Pons (tissue), 1 donor: ENCODE measurements at regions not wholly inside any gene's neighbourhood (a gene's known extent, or its start where the extent isn't known, plus 50 kb on each side); places are given as distances from the start of the nearest gene placed in this dataset.

Experiments used
- DNase-seq: peaks from one replicate; pipeline ENCODE4 v3.0.0-alpha.2; 2016; ENCODE audit warnings: low spot score

DNA sequence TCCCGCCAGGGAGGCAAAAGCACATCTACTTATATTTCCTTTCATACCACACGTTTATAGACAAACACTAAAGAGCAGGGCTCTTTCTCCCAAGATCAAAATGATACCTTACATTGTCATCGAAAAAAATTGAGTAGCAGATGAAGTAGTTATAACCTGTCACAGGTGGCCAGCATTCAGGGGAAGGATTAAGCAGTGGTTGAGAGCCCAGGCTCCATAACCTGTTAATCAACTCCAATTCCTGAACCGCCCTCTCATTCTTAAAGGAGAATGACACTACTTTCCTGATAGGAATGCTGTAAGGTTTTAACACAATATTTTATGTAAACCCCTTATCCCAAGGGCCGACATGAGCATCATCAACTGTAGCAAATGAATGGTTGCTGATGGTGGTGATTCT, 268.9 kb upstream of the KCNIP4 start:
- no peak for DNase-seq

DNA sequence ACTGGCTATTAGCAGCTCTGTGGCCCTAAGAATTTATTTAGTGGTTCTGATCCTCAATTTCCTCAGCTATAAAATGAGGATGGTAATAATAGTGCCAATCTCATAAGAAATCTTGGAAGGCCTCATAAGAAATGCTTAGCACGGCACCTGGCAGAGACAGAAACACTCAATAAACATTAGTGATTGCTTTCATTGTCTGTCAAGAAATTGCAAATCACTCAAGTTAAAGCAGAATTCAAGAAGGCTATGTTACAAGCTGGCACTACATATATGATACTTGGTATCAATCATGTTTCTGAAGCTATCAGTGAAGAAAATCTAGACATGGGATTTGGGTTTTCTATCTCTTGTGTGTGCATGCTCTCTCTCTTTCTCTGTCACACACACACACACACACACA, 267.7 kb upstream of the KCNIP4 start:
- DNase-seq = no peak

DNA sequence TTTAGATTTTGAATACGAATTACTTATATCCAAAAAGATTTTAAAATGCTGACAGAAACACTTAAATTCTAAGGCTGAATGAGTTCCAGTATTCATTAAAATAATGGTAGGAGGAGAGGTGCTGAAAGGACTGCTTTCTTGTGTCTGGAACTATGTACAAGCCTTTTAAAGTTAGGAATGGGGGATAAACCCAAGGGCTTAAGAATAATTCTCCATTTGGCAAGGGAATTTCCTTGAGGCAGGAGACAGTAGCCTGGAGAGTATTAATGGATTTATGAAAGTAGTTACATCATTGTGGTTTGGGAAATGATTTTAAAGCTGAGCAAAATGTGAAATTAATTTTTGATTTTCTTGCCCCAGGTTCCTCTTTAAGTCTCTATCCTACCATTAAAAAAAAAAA, 266.5 kb upstream of the KCNIP4 start:
- no peak for DNase-seq

DNA sequence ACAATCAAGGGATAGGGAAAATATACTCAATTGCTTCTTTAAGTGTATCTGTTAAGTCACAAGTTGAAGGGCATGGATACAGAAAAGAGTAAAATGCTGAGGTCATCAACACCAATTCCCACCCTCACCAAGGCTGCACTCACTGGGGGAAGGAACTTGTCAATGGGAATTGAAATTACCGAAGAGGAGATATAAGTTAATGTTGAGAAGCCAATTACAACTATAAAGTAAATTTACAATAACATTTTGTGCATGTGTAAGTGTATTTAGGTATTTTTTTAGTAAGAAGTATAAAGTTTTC, 255.1 kb upstream of the KCNIP4 start:
- no peak for DNase-seq

DNA sequence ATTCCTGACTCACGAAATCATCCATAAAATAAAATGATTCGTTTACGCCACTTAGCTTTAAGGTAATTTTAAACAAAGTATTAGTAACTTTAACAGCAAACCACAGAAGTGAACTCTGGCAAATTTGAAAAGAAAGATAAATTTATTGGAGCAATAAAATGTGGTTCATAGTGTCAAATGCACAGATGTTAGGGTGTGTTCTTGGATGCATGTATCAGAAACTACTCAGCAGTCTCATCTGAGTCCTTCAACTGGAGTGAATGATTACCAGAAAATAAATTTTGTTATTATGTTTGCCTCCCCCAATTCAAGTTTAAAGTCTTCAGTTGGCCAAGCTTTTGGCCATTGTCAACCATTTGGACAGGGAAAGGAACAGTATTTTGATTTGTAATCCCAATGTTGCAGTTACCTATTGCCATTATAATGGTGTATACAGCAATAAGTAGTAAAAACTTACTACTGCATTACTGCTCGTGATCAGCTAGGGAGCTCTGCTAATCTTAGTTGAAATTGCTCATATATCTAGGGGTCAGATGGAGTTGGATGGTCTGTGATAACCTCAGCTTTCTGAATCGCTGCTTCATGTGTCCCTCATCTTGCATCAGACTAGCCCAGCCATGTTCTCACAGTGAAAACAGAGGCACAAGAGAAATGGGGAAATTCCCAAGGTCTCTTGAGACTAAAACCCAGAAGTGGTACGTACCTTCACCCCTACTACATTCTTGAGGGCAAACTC, 254.6 kb upstream of the KCNIP4 start:
- DNase-seq = no peak

DNA sequence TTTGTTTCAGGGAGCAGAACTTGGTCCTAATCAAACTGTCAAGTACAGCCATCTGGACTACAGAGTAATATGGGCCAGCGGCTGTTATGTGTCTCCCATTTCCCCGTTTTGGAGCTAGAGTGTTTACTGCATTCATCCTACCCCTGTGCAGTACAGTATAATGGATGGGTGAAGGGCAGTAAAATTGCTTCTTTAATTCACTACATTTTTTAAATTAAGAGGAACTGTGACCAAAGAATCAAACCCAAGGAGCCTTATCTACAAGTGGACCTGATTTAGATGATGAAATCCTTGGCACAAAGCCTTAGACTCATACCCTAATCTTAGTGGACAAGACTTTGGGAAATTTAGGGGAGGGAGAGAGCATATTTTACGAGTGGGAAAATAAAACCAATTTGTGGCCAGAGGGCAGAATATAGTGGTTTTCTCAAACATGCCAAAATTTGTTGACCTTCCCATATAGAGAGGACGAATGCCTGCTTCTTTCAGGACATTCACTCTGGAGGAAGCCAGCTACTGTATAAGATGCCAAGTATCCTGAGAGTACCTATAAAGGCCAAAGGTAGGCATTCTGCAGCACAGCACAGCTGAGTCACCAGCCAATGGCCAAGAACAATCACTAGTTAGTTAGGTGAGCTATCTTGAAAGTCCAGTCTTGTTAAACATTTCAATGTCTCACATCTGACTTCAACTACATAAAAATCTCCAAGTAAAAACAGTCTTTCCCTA, 253.8 kb upstream of the KCNIP4 start:
- no peak for DNase-seq

DNA sequence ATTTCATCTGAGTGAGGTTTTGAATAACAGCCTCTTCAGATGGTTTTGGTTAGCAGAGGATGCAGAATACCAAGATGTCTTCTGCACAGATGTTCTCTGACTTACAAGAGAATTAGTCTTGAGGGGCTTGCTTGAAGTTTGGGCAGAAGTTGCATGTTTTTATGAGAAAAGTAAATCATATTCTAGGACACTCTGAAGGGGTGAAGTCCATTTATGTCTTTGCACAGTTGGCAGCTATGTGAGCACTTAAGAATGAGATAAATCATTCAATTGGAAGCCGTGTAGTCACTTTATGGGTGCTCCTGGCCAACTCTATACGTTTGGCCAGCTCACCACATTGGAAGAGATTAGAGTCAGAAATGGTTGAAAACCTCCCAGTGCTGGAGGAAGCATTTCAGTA, 252.7 kb upstream of the KCNIP4 start:
- no peak for DNase-seq

DNA sequence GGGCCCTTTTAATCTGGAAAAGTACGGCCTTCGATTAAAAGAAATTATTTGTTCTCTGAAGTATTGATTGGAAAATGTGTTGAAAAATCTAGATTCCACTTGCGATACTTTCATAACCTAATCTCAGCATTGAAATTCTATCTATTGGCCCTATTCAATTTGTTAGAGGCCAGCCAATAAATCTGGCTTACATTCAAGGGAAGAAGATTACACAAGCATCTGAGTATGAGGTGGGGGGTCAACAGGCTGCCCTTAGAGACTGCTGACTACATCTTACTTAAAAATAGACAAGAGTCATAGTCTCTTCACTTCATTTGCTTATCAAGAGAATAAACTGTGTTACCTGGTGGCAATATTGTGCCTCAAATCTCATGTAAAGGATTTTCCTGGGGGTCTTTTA, 248.0 kb upstream of the KCNIP4 start:
- DNase-seq = no peak

DNA sequence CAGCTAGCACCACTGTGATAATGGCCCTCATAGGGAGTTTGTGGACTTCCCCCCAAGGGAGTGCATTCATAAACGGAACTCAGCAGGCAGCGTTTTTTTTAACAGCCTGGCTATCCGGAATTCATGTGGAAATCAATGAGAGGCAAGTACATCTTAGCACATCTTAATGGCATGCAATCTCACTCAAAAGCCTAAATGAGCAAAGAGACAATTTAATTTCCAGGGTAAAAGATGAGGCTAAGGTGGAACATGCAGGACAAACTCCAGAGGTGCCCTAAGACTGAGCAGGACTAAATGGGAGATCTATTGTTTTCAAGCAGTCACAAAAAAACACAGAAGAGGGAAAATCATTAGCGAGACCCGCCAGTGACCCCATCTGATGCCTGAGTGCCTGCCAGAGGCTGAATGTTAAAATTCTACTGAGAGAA, 243.5 kb upstream of the KCNIP4 start:
- DNase-seq = no peak

DNA sequence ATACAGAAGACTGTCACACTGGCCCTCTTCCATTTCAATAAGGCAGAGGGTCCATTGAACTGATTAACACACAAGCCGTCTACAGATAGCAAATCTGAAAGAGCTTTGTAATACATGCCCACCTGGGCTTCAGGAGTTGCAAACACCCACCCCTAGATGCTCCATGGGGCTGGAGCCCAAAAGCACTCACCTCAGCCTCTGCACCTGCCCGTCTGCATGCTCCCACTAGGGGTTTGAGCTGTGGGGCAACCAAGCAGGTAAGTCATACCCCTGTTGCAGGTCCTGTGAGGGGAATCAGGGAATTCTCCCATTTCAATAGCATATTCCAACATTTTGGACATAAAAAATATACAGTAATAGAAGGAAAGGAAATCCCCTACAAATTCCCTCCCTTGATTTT, 243.0 kb upstream of the KCNIP4 start:
- no peak for DNase-seq

DNA sequence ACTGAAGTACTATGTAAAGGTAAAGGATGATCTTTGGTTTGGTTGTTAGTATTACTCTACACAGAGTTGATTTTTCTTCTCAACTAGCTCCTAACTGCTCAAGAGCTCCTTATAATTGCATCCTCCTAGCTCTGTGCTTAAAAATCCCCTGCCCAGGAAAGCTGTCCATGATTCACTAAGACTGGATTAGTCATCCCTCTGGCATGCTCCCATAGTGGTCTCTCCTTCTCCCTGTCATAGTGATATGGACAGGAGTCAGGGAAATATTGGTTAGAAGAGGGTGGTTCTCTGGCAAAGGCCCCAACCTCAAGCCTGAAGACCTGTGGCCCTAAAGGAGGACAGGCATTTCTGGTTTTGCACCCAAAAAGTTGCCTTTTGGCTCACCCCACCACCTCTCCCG, 242.3 kb upstream of the KCNIP4 start:
- no peak for DNase-seq

DNA sequence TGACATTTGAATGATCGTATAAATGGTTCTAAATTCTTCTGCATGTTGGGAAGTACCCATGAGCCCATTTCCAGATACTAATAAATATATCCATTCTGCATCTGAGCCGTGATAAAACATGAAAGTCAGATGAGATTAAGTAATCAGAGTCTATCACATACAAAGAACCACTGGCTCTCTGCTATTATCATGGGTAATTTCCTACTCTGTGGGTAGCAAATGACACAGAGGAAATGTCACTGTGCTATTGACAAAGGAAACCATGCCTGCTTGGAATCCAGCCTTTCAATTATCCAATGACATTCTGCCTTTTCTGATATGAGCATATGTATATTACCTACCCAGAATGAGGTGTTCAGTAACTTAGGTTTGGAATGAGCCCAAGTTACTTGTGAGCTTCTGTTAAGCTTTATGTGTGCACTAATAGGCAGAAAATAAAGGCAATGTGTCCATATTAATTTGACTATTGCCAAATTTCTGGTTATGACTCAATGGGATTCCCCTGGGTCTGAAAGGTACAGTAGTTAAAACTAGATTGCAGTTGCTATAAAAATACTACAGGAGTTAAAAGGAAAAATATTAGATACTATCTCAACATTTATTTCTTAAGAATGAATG, 238.7 kb upstream of the KCNIP4 start:
- no peak for DNase-seq

DNA sequence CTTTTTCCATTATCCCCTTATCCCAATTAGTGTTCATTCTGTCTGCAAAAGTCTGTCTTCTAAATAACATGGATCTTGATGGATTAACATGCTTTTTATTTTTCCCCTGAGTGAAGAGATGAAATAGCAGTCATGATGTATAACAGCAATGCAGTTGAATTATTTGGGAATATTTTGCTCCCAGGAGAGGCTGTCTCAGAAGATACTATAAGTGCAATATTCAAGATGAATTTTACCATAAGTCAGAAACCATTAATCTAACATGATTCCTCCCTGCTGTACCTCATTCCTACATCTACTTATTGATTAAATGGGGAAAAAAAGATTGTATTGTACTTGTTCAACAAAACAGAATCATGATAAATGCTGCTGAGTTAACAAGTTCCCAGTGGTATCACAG, 233.2 kb upstream of the KCNIP4 start:
- no peak for DNase-seq

DNA sequence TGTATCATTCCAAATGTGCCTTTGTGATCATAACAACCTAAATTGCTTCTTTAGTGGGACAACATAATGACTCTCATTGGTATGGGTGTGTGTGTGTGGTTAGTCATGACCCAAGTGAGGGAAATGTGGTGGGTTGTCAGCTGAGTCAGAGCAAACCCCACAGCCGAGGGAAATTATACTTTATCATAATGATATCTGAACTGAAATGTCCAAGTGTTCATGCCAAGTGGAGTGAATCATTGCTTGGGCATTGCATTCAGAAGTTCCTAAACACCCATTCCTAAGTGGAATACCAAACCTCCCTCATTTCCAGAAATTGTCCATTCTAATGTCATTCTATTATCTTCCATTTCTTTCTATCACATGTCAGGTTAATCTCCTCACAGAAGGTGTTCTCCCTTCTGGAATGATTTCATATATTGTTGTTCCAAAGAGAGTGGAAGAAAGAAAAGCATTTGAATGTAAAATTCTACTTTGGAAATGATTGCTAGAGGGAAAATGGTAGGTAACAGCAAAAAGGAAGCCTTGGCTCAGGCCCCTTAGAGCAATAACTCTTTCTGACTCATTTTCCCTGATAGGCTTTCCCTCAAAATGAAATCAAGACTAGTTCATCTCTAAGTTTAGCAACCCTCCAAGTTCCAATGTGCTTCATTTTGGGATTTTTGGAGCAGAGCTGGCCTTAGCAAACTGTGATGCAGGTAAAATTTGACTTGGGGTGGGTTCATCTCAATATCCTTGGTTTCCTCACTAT, 230.7 kb upstream of the KCNIP4 start:
- no peak for DNase-seq

DNA sequence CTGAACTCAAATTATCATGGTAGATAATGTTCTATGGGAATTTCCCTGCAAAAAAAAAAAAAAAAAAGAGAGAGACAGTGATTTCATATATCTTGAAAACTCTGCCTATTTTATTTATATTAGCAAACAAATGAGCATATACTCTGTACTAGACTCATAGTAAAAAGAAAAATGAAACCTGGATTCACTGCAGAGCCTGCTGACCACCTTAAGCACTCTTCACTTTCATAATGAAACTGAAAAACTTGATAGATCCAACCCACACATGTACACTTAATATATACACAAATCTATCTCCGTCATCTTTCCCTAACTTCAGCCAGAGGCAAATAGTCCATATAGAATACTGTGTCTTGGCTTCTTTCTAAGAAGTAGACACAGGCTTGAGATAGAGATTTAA, 226.1 kb upstream of the KCNIP4 start:
- DNase-seq = no peak

DNA sequence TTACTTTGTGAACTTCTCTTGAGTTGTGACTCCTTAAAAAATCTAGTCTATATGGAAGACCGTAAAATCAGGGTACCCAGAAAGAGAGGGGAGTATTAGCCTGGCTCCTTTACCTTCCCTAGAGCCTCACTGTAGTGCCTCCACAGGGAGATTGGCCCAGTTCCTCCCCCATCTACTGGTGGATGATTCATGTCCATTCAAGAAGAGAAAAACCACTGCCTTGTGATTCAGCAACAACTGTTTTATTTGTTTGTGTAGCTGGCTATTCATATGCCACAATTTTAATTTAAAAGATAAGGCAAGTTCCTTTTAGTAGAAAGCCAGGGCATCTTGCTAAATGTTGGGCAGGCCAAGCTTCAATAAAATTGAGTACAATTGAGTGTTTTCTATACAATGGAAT, 221.8 kb upstream of the KCNIP4 start:
- DNase-seq = no peak

DNA sequence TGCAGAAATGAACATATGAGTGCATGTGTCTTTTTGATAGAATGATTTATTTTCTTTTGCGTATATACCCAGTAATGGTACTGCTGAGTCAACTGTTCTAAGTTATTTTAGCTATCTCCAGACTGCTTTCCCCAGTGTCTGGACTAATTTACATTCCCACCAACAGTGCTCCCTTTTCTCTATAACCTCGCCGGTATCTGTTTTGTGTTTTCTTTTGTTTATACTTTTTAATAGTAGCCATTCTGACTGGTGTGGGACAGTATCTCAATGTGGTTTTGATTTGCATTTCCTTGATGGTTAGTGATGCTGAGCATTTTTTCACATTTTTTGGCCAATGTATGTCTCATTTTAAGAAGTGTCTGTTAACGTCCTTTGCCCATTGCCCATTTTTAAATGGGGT, 218.6 kb upstream of the KCNIP4 start:
- DNase-seq = no peak

DNA sequence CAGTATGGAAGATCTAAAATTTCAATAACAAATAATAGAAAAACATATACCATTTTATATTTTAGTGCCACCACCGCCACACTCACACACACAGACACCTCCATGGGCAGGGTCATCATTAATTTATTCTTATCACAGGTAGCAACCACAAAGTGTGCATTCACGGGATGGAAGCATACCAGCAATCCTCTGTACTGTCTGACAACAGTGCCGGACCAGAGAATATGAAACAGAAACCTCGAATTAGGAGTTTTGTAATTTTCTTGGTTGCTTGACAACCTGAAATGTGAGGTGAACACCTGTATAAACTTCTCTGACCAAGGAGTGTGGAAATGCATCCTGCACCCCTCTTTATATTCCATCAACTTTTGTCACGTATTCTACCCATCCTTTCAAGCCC, 213.9 kb upstream of the KCNIP4 start:
- DNase-seq = no peak

DNA sequence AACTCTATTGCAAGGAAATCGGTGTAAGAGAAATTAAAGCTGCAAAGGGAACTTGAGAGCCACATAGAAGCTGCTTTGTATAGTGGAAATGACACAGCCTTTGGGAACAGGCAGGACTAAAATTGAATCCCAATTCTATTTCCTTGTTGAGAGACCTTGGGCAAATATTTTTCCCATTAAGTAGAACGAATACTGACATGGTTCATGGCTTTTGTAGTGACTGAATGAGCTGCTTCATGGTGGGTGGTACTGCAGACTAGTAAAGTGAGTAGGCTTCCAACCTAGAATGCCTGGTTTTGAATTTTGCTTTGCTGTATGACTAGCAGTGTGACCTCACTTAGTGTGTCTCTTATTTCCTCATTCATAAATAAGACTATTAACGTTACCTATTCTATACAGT, 182.2 kb upstream of the KCNIP4 start:
- no peak for DNase-seq

DNA sequence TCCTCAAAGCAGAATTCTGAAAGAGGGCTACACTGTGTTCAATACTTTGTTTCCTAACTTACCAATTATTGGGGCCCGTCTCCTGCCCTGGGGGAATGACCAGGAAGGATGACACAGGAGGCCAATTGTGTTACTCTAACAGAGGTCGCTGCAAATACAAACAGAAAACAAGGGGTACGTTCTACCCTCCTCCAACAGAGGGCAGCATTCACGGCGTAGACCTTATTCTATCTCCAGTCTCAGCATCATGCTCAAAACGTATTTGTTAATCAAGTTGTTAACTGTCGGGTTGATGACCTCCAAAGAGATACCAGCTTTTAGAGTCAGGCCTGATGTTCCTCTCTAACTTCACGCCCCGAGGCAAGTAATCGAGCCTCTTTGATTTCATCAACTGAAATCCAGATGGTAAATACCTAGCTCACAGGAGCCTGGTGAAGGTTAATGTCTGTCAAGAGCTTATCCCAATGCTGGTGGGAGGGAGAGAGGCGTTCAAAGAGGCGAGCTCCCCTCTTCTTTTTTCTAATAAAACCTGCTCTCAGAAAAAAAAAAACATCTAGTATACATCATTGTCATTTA, 181.0 kb upstream of the KCNIP4 start:
- DNase-seq = no peak

DNA sequence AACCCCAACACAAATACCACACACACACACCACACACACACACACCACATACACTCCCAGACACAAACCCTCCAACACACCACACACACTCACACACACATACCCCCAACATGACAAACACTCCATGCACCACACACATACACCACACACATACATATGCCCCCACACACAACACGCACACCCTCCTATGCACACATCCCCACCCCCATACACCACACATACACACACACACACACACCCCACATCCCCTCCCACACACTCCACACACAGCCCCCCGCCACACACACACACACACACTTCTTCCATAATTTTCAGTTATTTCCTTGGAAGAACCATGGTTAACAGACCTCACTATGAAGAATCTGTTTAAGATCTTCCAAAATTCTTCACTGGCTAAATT, 173.5 kb upstream of the KCNIP4 start:
- no peak for DNase-seq

DNA sequence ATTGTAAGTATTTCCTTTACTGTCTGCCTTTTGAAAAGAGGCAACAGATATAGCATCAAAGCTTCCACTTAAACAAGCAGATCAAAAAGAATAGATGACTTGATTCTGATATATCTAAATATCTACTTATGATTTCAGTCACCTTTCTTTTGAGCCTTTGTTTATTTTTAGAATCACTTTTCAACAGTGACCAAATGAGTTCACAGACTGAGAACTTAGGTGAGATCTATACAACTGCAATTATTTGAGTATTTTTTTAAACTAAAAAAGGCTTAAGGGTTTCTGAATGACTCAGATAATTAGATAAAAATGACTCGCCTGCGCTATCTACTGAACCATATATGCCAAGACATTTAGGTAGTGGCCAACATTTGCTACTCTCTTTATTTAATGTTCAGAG, 166.7 kb upstream of the KCNIP4 start:
- no peak for DNase-seq

DNA sequence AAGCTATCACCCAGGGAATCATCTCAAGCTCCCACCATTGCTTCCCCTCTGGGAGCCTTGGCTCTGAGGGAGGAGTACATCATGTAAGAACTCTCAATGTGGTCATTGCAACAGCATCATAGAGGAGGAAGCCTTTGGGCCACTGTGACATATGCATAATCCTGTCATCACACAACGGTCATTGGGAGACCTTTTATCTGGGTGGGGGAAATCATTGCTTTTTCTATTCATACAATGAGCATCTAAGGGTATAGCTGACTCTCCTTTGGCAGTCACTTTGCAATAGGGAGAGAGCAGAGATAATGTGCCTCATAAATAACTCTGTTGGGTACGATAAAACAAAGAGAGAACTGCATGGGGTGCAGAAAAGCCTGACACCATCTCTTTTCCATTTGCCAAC, 155.2 kb upstream of the KCNIP4 start:
- no peak for DNase-seq
